ENCODE measurements at regions not wholly inside any gene's neighbourhood (a gene's known extent, or its start where the extent isn't known, plus 50 kb on each side); places are given as distances from the start of the nearest gene placed in this dataset.

- Histone ChIP-seq H2AK5ac (ENCODE audit: low read length) (no peak overlapping the region), H2AFZ (ENCODE audit: insufficient read depth, low read length, poor library complexity) (no peak overlapping the region), H2BK5ac (ENCODE audit: low read depth, low read length, poor library complexity) (no peak overlapping the region), H3K9me3 (ENCODE audit: insufficient read depth, low read depth, low read length) (peaks cover 3% of the 10 kb centered on the region), H4K12ac (ENCODE audit: low read depth, low read length) (no peak overlapping the region), H4K91ac (ENCODE audit: low read depth, low read length) (no peak overlapping the region), H3K4ac (ENCODE audit: low read depth, low read length) (no peak overlapping the region), H3K36me3 (ENCODE audit: control insufficient read depth in 1 of 2, insufficient read depth in 2 of 2, low read length in 2 of 2) (no peaks in the 10 kb centered on the region), H4K8ac (ENCODE audit: low read depth, low read length) (no peak overlapping the region), H3K79me2 (ENCODE audit: control insufficient read depth, insufficient read depth, low read length, poor library complexity) (no peaks in the 10 kb centered on the region), H3K27ac (ENCODE audit: low read depth, low read length) (no peak overlapping the region), H3K23ac (ENCODE audit: low read length) (no peak overlapping the region), H2BK12ac (ENCODE audit: low read length) (no peak overlapping the region), H3K27me3 (ENCODE audit: insufficient read depth, low read length) (no peaks in the 10 kb centered on the region), H3K18ac (ENCODE audit: low read length) (no peak overlapping the region), H3K4me2 (ENCODE audit: low read length) (no peak overlapping the region), H3K79me1 (ENCODE audit: low read length) (no peaks in the 10 kb centered on the region), H3K4me1 (ENCODE audit: control insufficient read depth in 1 of 2, insufficient read depth in 2 of 2, low read length in 2 of 2) (no peaks in the 10 kb centered on the region), H3K14ac (ENCODE audit: low read length) (no peak overlapping the region), H2BK120ac (ENCODE audit: insufficient read depth, low read length, poor library complexity) (no peak overlapping the region), H3K9ac (ENCODE audit: low read length) (no peak overlapping the region), H3K4me3 (ENCODE audit: low read depth, low read length) (no peak overlapping the region)
- no peak for DNase-seq
- no CpG with 5 or more reads among the region's 16 CpGs for WGBS (ENCODE audit: extremely low coverage, insufficient coverage, insufficient read length)
These were observed 163.1 kb downstream of the ASB1 start for GRCh38 chr2:238589591-238590460.

GRCh38 chr2:238591732-238592131 lies 165.0 kb downstream of the ASB1 start:
- H3K23ac ChIP-seq (ENCODE audit: low read length) = no peak overlapping the region
- H4K8ac ChIP-seq (ENCODE audit: low read depth, low read length) = no peak overlapping the region
- no peak overlapping the region for H2AK5ac ChIP-seq (ENCODE audit: low read length)
- no peaks in the 10 kb centered on the region for H3K79me1 ChIP-seq (ENCODE audit: low read length)
- no peak overlapping the region for H3K4ac ChIP-seq (ENCODE audit: low read depth, low read length)
- no peak overlapping the region for H3K9ac ChIP-seq (ENCODE audit: low read length)
- no peak overlapping the region for H4K12ac ChIP-seq (ENCODE audit: low read depth, low read length)
- no peak overlapping the region for H3K27ac ChIP-seq (ENCODE audit: low read depth, low read length)
- H3K18ac ChIP-seq (ENCODE audit: low read length) = no peak overlapping the region
- DNase-seq = no peak
- H2BK120ac ChIP-seq (ENCODE audit: insufficient read depth, low read length, poor library complexity) = no peak overlapping the region
- no peak overlapping the region for H2AFZ ChIP-seq (ENCODE audit: insufficient read depth, low read length, poor library complexity)
- no peak overlapping the region for H3K14ac ChIP-seq (ENCODE audit: low read length)
- H3K9me3 ChIP-seq (ENCODE audit: insufficient read depth, low read depth, low read length) = peaks cover 4% of the 10 kb centered on the region
- H2BK12ac ChIP-seq (ENCODE audit: low read length) = no peak overlapping the region
- no peak overlapping the region for H4K91ac ChIP-seq (ENCODE audit: low read depth, low read length)
- no peaks in the 10 kb centered on the region for H3K4me1 ChIP-seq (ENCODE audit: control insufficient read depth in 1 of 2, insufficient read depth in 2 of 2, low read length in 2 of 2)
- no peak overlapping the region for H3K4me3 ChIP-seq (ENCODE audit: low read depth, low read length)
- H2BK5ac ChIP-seq (ENCODE audit: low read depth, low read length, poor library complexity) = no peak overlapping the region
- H3K79me2 ChIP-seq (ENCODE audit: control insufficient read depth, insufficient read depth, low read length, poor library complexity) = no peaks in the 10 kb centered on the region
- no CpG with 5 or more reads among the region's 2 CpGs for WGBS (ENCODE audit: extremely low coverage, insufficient coverage, insufficient read length)
- H3K36me3 ChIP-seq (ENCODE audit: control insufficient read depth in 1 of 2, insufficient read depth in 2 of 2, low read length in 2 of 2) = no peaks in the 10 kb centered on the region
- no peak overlapping the region for H3K4me2 ChIP-seq (ENCODE audit: low read length)
- no peaks in the 10 kb centered on the region for H3K27me3 ChIP-seq (ENCODE audit: insufficient read depth, low read length)

GRCh38 chr2:238593236-238593635 lies 166.5 kb downstream of the ASB1 start:
- Histone ChIP-seq H2AFZ (ENCODE audit: insufficient read depth, low read length, poor library complexity) (no peak overlapping the region), H3K79me2 (ENCODE audit: control insufficient read depth, insufficient read depth, low read length, poor library complexity) (no peaks in the 10 kb centered on the region), H3K4me2 (ENCODE audit: low read length) (no peak overlapping the region), H3K79me1 (ENCODE audit: low read length) (no peaks in the 10 kb centered on the region), H3K4me1 (ENCODE audit: control insufficient read depth in 1 of 2, insufficient read depth in 2 of 2, low read length in 2 of 2) (peaks cover 0 to 2% of the 10 kb centered on the region in 2 experiments), H3K4me3 (ENCODE audit: low read depth, low read length) (no peak overlapping the region), H3K9me3 (ENCODE audit: insufficient read depth, low read depth, low read length) (peaks cover 1% of the 10 kb centered on the region), H3K36me3 (ENCODE audit: control insufficient read depth in 1 of 2, insufficient read depth in 2 of 2, low read length in 2 of 2) (no peaks in the 10 kb centered on the region), H2BK5ac (ENCODE audit: low read depth, low read length, poor library complexity) (no peak overlapping the region), H2BK12ac (ENCODE audit: low read length) (no peak overlapping the region), H4K8ac (ENCODE audit: low read depth, low read length) (no peak overlapping the region), H4K91ac (ENCODE audit: low read depth, low read length) (no peak overlapping the region), H2BK120ac (ENCODE audit: insufficient read depth, low read length, poor library complexity) (no peak overlapping the region), H4K12ac (ENCODE audit: low read depth, low read length) (no peak overlapping the region), H3K14ac (ENCODE audit: low read length) (no peak overlapping the region), H2AK5ac (ENCODE audit: low read length) (no peak overlapping the region), H3K18ac (ENCODE audit: low read length) (no peak overlapping the region), H3K23ac (ENCODE audit: low read length) (no peak overlapping the region), H3K4ac (ENCODE audit: low read depth, low read length) (no peak overlapping the region), H3K9ac (ENCODE audit: low read length) (no peak overlapping the region), H3K27me3 (ENCODE audit: insufficient read depth, low read length) (no peaks in the 10 kb centered on the region), H3K27ac (ENCODE audit: low read depth, low read length) (no peak overlapping the region)
- no CpG with 5 or more reads among the region's 12 CpGs for WGBS (ENCODE audit: extremely low coverage, insufficient coverage, insufficient read length)
- no peak for DNase-seq

- no peak overlapping the region for H3K4ac ChIP-seq (ENCODE audit: low read depth, low read length)
- H3K9me3 ChIP-seq (ENCODE audit: insufficient read depth, low read depth, low read length) = peaks cover 1% of the 10 kb centered on the region
- H3K4me1 ChIP-seq (ENCODE audit: control insufficient read depth in 1 of 2, insufficient read depth in 2 of 2, low read length in 2 of 2) = peaks cover 0 to 2% of the 10 kb centered on the region in 2 experiments
- no peaks in the 10 kb centered on the region for H3K36me3 ChIP-seq (ENCODE audit: control insufficient read depth in 1 of 2, insufficient read depth in 2 of 2, low read length in 2 of 2)
- H3K18ac ChIP-seq (ENCODE audit: low read length) = no peak overlapping the region
- H4K8ac ChIP-seq (ENCODE audit: low read depth, low read length) = no peak overlapping the region
- H3K79me2 ChIP-seq (ENCODE audit: control insufficient read depth, insufficient read depth, low read length, poor library complexity) = no peaks in the 10 kb centered on the region
- H3K9ac ChIP-seq (ENCODE audit: low read length) = no peak overlapping the region
- no peak overlapping the region for H2AK5ac ChIP-seq (ENCODE audit: low read length)
- no peak overlapping the region for H3K4me3 ChIP-seq (ENCODE audit: low read depth, low read length)
- H3K79me1 ChIP-seq (ENCODE audit: low read length) = no peaks in the 10 kb centered on the region
- H2BK12ac ChIP-seq (ENCODE audit: low read length) = no peak overlapping the region
- no peak overlapping the region for H3K23ac ChIP-seq (ENCODE audit: low read length)
- H3K4me2 ChIP-seq (ENCODE audit: low read length) = no peak overlapping the region
- no peak overlapping the region for H2BK5ac ChIP-seq (ENCODE audit: low read depth, low read length, poor library complexity)
- no peak overlapping the region for H2AFZ ChIP-seq (ENCODE audit: insufficient read depth, low read length, poor library complexity)
- no peak overlapping the region for H2BK120ac ChIP-seq (ENCODE audit: insufficient read depth, low read length, poor library complexity)
- DNase-seq = no peak
- no peak overlapping the region for H4K12ac ChIP-seq (ENCODE audit: low read depth, low read length)
- no peak overlapping the region for H3K14ac ChIP-seq (ENCODE audit: low read length)
- H3K27ac ChIP-seq (ENCODE audit: low read depth, low read length) = no peak overlapping the region
- no peaks in the 10 kb centered on the region for H3K27me3 ChIP-seq (ENCODE audit: insufficient read depth, low read length)
- WGBS (ENCODE audit: extremely low coverage, insufficient coverage, insufficient read length) = no CpG with 5 or more reads among the region's 9 CpGs
- H4K91ac ChIP-seq (ENCODE audit: low read depth, low read length) = no peak overlapping the region
These were observed 167.0 kb downstream of the ASB1 start for GRCh38 chr2:238593678-238594077.

Data from trophoblast cell (in vitro differentiated cells and primary cell).